ENCODE measurements at regions not wholly inside any gene's neighbourhood (a gene's known extent, or its start where the extent isn't known, plus 50 kb on each side); places are given as distances from the start of the nearest gene placed in this dataset.

- no peaks in the 10 kb centered on the region for H3K79me2 ChIP-seq (ENCODE audit: insufficient read depth, low read depth, low read length)
- no peaks in the 10 kb centered on the region for H4K20me1 ChIP-seq (ENCODE audit: insufficient read depth, low read length)
- no peaks in the 10 kb centered on the region for H3K36me3 ChIP-seq (ENCODE audit: insufficient read depth, low read length)
- H3K4me1 ChIP-seq (ENCODE audit: insufficient read depth, low read length, poor library complexity, severe bottlenecking), result no peaks in the 10 kb centered on the region
- no peak overlapping the region for H3K27ac ChIP-seq (ENCODE audit: low read depth, low read length, poor library complexity, severe bottlenecking)
- intact Hi-C loops (cut with micrococcal nuclease; ENCODE audit: unreplicated experiment), result no loop called here
- TF ChIP-seq CTCF (conservative IDR thresholded peaks at IDR 0.05; ENCODE audit: low read length) (no peak), EZH2phosphoT487 (IDR thresholded peaks at IDR 0.05; ENCODE audit: borderline replicate concordance, low read depth, low read length) (no peak)
- H3K9me3 ChIP-seq (ENCODE audit: low read length), result no peaks in the 10 kb centered on the region
- no peak overlapping the region for H3K4me3 ChIP-seq (ENCODE audit: low read depth, low read length, poor library complexity, severe bottlenecking)
- CTCF ChIA-PET (ENCODE audit: unreplicated experiment), result no interaction called here
- BruUV-seq (replicated peaks), result no TSS peak
- H3K9me2 ChIP-seq (ENCODE audit: insufficient read depth, low read length), result no peaks in the 10 kb centered on the region
- DNase-seq (ENCODE audit: low spot score), result no peak
- no peak overlapping the region for H3K4me2 ChIP-seq (ENCODE audit: low read length)
- POLR2A ChIA-PET, result interaction anchor here (0.6 kb wide), 1 partner anchor 1598 kb away, joined by 3 read pairs; no protein-coding TSS in a partner anchor
- H2AFZ ChIP-seq (ENCODE audit: low read length), result no peak overlapping the region
Observed at GRCh38 chr6:22101163-22101562, 195.7 kb downstream of the PRL start.

GRCh38 chr6:22102671-22103070 lies 194.2 kb downstream of the PRL start:
- Histone ChIP-seq H3K27ac (ENCODE audit: low read depth, low read length, poor library complexity, severe bottlenecking) (no peak overlapping the region), H3K4me3 (ENCODE audit: low read depth, low read length, poor library complexity, severe bottlenecking) (no peak overlapping the region), H2AFZ (ENCODE audit: low read length) (no peak overlapping the region), H3K4me1 (ENCODE audit: insufficient read depth, low read length, poor library complexity, severe bottlenecking) (no peaks in the 10 kb centered on the region), H3K9me3 (ENCODE audit: low read length) (no peaks in the 10 kb centered on the region), H3K79me2 (ENCODE audit: insufficient read depth, low read depth, low read length) (no peaks in the 10 kb centered on the region), H3K4me2 (ENCODE audit: low read length) (no peak overlapping the region), H3K9me2 (ENCODE audit: insufficient read depth, low read length) (no peaks in the 10 kb centered on the region), H4K20me1 (ENCODE audit: insufficient read depth, low read length) (no peaks in the 10 kb centered on the region), H3K36me3 (ENCODE audit: insufficient read depth, low read length) (no peaks in the 10 kb centered on the region)
- DNase-seq (ENCODE audit: low spot score), result no peak
- no TSS peak for BruUV-seq (replicated peaks)
- ChIA-PET POLR2A (no interaction called here), CTCF (ENCODE audit: unreplicated experiment) (no interaction called here)
- intact Hi-C loops (cut with micrococcal nuclease; ENCODE audit: unreplicated experiment), result no loop called here
- no peak for TF ChIP-seq EZH2phosphoT487 (IDR thresholded peaks at IDR 0.05; ENCODE audit: borderline replicate concordance, low read depth, low read length)
- no peak for TF ChIP-seq CTCF (conservative IDR thresholded peaks at IDR 0.05; ENCODE audit: low read length)

GRCh38 chr6:22106451-22106850 lies 190.4 kb downstream of the PRL start:
- intact Hi-C loops (cut with micrococcal nuclease; ENCODE audit: unreplicated experiment), result no loop called here
- Histone ChIP-seq H3K36me3 (ENCODE audit: insufficient read depth, low read length) (no peaks in the 10 kb centered on the region), H3K4me3 (ENCODE audit: low read depth, low read length, poor library complexity, severe bottlenecking) (no peak overlapping the region), H3K79me2 (ENCODE audit: insufficient read depth, low read depth, low read length) (no peaks in the 10 kb centered on the region), H3K9me2 (ENCODE audit: insufficient read depth, low read length) (no peaks in the 10 kb centered on the region), H3K27ac (ENCODE audit: low read depth, low read length, poor library complexity, severe bottlenecking) (no peak overlapping the region), H3K9me3 (ENCODE audit: low read length) (no peaks in the 10 kb centered on the region), H2AFZ (ENCODE audit: low read length) (no peak overlapping the region), H3K4me2 (ENCODE audit: low read length) (no peak overlapping the region), H3K4me1 (ENCODE audit: insufficient read depth, low read length, poor library complexity, severe bottlenecking) (no peaks in the 10 kb centered on the region), H4K20me1 (ENCODE audit: insufficient read depth, low read length) (no peaks in the 10 kb centered on the region)
- no TSS peak for BruUV-seq (replicated peaks)
- DNase-seq (ENCODE audit: low spot score), result no peak
- POLR2A ChIA-PET, result interaction anchor here (0.6 kb wide), 1 partner anchor 123 kb away, joined by 3 read pairs; no protein-coding TSS in a partner anchor
- no peak for TF ChIP-seq EZH2phosphoT487 (IDR thresholded peaks at IDR 0.05; ENCODE audit: borderline replicate concordance, low read depth, low read length)
- no peak for TF ChIP-seq CTCF (conservative IDR thresholded peaks at IDR 0.05; ENCODE audit: low read length)
- CTCF ChIA-PET (ENCODE audit: unreplicated experiment), result no interaction called here
